ACHN (cell line): ENCODE measurements at regions not wholly inside any gene's neighbourhood (a gene's known extent, or its start where the extent isn't known, plus 50 kb on each side); places are given as distances from the start of the nearest gene placed in this dataset.
"Not testable (repeated sequence)": the region's sequence is repeated elsewhere in the genome, so short reads cannot be mapped to it uniquely, and the experiment has no call there.

Experiments used
- DNase-seq: peaks from one replicate; pipeline ENCODE4 v3.0.0-alpha.2; 2015
- in situ Hi-C: cut with HindIII; loops from 2 replicates; pipeline ENCODE4 v1.10.0; 2017; ENCODE audit warnings: low sequenced_read_pairs, low pct_ligation_motif_present, low pct_unique_long_range_greater_than_20kb

- in situ Hi-C loops: no loop called here
- DNase-seq: no peak
Observed at GRCh38 chrX:65610481-65610880, 57.0 kb upstream of the MSN start.

- DNase-seq: no peak
- in situ Hi-C loops: no loop called here
Observed at GRCh38 chrX:65610040-65610439, 57.4 kb upstream of the MSN start.

GRCh38 chrX:65609237-65609636 lies 58.2 kb upstream of the MSN start:
- no peak for DNase-seq
- in situ Hi-C loops: no loop called here

GRCh38 chrX:65608026-65608425 lies 59.4 kb upstream of the MSN start:
- in situ Hi-C loops: no loop called here
- no peak for DNase-seq

GRCh38 chrX:65607070-65607742 lies 60.2 kb upstream of the MSN start:
- DNase-seq: no peak
- in situ Hi-C loops: no loop called here

GRCh38 chrX:65602221-65602560 lies 65.3 kb upstream of the MSN start:
- in situ Hi-C loops: no loop called here
- no peak for DNase-seq

- in situ Hi-C loops: no loop called here
- no peak for DNase-seq
Observed at GRCh38 chrX:65601530-65602220, 65.8 kb upstream of the MSN start.

- in situ Hi-C loops: no loop called here
- no peak for DNase-seq
Observed at GRCh38 chrX:65601126-65601525, 66.3 kb upstream of the MSN start.

- in situ Hi-C loops: no loop called here
- DNase-seq: no peak
Observed at GRCh38 chrX:65600106-65600505, 65.5 kb upstream of the LAS1L start.

GRCh38 chrX:65598559-65599147 lies 64.1 kb upstream of the LAS1L start:
- DNase-seq: no peak
- in situ Hi-C loops: no loop called here

- in situ Hi-C loops: no loop called here
Observed at GRCh38 chrX:65596270-65597034, 61.9 kb upstream of the LAS1L start.

GRCh38 chrX:65595460-65595876 lies 60.9 kb upstream of the LAS1L start:
- peak; percentile 80 for DNase-seq
- in situ Hi-C loops: no loop called here

More at GRCh38 chrX:65596270-65597034, 61.9 kb upstream of the LAS1L start:
- no peak for DNase-seq

GRCh38 chrX:65591206-65591605 lies 56.6 kb upstream of the LAS1L start:
- no peak for DNase-seq
- in situ Hi-C loops: no loop called here

GRCh38 chrX:65589304-65589703 lies 54.7 kb upstream of the LAS1L start:
- in situ Hi-C loops: no loop called here
- DNase-seq: no peak

- in situ Hi-C loops: no loop called here
- no peak for DNase-seq
Observed at GRCh38 chrX:65588795-65589194, 54.2 kb upstream of the LAS1L start.

- in situ Hi-C loops: no loop called here
- no peak for DNase-seq
Observed at GRCh38 chrX:65587616-65588526, 53.3 kb upstream of the LAS1L start.

GRCh38 chrX:65586491-65586890 lies 51.9 kb upstream of the LAS1L start:
- in situ Hi-C loops: no loop called here
- no peak for DNase-seq

GRCh38 chrX:65585226-65585625 lies 50.6 kb upstream of the LAS1L start:
- in situ Hi-C loops, DNase-seq: not testable (repeated sequence)
